HG03039 (cell line): ENCODE measurements at regions not wholly inside any gene's neighbourhood (a gene's known extent, or its start where the extent isn't known, plus 50 kb on each side); places are given as distances from the start of the nearest gene placed in this dataset.

Source experiments
- ATAC-seq: cut with Tn5 transposase; IDR thresholded peaks from one replicate; pipeline ENCODE4 v1.9.1; 2021; ENCODE audit warnings: mild to moderate bottlenecking, moderate library complexity; ENCODE audit not compliant: unreplicated experiment

GRCh38 chr14:48936849-48937248 is 649.3 kb downstream of the RPS29 start:
- no peak for ATAC-seq

GRCh38 chr14:48936362-48936761 is 649.8 kb downstream of the RPS29 start:
- no peak for ATAC-seq

- no peak for ATAC-seq
Measured at GRCh38 chr14:48925184-48925583, 661.0 kb downstream of the RPS29 start.

GRCh38 chr14:48914921-48915320 is 671.3 kb downstream of the RPS29 start:
- ATAC-seq, result no peak

DNA sequence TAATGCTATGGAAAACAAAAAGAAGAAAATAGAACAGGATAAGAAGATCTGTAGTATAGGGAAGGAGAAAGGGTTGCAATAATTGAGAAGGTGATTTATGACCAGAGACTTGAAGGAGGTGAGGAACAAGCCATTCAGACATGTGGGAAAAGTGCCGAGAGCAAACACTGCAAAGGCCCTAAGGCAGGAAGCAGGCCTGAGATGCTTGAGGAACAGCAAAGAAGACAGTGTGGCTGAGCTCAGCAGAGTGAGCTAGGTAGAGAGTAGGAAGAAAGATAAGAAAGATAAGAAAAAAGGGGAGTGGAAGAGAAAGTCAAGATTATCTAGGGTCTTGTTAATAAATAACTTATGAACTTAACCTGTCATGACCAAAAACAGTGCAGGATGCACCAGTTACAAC is 671.8 kb downstream of the RPS29 start:
- ATAC-seq, result no peak

- ATAC-seq, result no peak
Measured at GRCh38 chr14:48900565-48900964, 685.6 kb downstream of the RPS29 start.

DNA sequence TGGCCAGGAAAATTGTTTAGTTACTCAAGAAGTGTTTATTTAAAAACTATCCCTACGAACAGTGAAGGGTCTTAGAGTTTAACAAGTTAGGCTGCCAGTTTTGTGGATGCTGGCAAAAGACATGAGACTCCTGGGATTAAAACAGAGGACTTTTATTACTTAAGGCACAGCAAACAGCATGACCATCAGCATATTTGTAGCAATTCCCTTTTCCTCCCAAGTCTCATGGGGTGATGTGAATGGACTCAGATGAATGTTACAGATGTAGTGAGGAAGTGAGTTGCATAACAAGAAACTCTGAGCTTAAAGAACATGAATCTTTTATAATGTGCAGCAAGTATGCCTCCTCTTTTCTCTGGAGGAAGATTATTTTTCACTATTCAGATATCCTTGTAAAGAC is 695.8 kb downstream of the RPS29 start:
- ATAC-seq, result no peak

DNA sequence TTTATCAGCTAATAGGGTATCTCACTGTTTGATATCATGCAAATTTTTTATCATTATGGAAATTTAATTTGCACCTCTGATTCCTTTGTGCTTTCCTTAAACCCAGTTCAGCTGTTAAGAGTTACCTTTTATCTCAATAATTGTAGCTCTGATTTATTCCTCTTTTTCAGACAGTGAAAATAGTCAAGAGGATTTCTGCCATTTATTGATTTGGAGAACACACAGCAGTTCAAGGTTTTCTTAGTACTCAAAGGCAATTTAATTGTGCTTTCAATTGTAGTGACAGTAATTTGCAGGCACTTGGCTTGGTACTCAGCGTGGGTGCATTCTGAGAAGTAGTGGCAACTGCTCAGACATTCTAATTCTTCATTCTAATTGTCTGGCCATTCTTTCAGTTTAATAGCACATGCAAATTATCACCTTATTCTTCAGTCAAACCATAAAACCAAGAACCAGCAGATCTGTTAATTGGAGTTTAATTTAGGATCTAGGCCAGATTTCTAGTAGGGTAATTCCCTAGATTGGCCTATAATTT is 709.3 kb downstream of the RPS29 start:
- ATAC-seq, result no peak

GRCh38 chr14:48874711-48875110 is 711.5 kb downstream of the RPS29 start:
- ATAC-seq, result no peak

- ATAC-seq, result no peak
Measured at GRCh38 chr14:48857366-48857765, 728.8 kb downstream of the RPS29 start.

DNA sequence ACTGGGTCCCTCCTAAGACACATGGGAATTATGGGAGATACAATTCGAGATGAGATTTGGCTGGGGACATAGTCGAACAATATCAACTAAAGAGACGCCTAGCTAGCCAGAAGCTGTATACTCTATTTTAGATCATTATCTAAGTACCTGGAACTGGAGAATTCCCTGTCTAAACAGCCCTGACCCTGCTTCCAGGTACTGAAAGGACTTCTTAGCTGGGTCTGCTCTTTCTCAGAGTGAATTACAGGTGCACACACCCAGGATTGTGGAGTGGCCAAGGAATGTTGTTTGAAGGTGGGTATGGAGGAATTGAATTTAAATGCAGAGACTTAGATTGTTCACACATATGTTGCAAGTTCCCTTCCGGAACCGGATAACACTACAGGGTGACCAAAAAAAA is 733.0 kb downstream of the RPS29 start:
- no peak for ATAC-seq

DNA sequence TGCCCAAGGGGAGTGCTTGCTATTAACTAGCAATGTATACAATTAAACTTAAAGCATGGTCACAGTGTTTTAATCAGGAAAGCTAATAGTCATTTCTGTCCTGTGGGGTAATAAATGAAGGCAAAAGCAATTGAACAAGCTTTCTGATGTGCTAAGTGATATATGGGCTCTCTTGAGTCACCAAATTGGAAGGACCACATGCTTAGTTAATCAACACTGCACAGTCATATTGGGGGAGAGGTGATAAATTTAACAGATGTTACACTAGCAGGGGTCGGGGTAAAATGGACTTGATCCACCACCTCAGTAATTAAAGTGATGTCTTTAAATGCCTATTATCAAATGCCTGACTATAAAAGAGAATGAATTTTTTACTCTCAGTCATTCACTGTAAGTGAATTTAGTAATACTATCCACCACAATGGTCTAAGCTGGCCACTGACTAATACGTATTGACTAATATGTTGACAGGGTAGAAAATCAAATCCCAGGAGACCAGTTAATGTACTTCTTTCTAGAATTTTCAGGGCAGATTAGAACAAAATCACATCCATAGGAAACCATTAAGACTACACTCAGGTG is 736.3 kb downstream of the RPS29 start:
- ATAC-seq, result no peak

DNA sequence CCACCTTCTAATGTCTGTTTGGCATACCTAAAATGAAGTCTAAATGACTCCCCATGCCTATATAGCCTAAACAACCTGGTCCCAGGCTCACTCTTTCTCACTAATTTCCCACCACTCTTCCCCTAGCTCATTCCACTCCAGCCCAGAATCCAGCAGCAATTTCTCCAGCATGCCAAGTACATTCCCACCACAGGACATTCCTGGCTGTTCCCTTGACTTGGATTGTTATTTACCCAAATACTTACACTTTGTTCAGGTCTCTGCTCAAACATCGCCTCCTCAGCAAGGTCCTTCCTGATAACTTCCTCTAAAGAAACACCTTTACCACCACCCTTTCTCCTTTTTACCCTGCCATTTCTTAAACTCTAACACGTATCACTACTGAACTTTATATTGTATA is 743.4 kb downstream of the RPS29 start:
- ATAC-seq, result no peak

DNA sequence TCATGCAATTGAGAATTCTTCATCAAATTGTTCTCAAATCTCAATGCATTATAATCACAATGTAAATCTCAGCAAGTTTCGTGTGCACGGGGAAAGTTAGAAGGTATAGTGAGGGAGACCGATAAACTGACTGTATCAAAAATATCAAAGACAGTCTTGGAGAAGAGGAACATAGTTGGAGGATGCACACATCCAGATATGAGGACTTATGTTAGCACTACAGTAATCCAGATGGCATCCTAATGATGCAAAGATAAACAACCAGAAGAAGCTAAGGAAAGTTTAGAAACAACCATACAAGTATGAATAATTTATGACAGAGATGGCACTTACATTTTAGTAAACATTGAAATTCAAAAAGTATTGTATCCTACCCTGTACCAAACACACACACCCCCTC is 760.1 kb downstream of the RPS29 start:
- ATAC-seq, result no peak

DNA sequence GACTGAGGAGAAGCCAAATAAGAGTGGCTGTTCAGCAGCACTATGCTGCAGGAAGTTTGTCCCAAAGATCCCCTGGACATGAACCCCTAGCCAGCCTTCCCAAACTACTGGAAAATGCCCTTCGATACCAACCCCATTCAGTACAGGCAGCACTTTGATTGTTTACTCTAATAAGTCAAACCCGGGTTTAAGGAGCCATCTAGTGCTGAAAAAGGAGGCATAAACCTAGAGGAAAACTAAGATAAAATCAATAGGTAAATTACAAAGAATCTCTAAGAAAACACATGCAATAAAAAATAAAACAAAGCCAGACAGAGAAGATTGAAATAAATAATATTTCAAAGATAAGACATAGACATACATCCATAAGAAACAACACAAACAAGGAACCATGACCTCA is 771.6 kb downstream of the RPS29 start:
- ATAC-seq, result no peak

DNA sequence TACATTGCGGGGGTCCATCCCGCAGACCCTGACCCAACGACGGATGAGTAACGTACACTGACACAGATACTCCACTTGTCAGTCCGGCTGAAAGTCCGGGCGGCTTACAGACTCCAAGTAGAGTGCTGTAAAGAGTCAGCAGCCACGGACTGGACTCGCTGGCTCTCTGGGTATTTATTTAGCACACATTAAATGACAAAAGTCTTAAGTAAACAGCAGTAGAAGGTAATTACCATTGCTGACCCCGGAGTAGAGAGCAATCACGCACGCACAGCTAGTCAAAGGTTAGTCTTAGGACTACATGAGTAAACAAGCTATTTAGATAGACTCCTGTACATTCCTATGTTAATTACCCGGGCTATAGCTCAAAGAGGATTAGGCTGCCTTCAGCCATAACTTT is 780.9 kb downstream of the RPS29 start:
- ATAC-seq, result no peak

GRCh38 chr14:48792376-48793024 is 793.7 kb downstream of the RPS29 start:
- no peak for ATAC-seq

DNA sequence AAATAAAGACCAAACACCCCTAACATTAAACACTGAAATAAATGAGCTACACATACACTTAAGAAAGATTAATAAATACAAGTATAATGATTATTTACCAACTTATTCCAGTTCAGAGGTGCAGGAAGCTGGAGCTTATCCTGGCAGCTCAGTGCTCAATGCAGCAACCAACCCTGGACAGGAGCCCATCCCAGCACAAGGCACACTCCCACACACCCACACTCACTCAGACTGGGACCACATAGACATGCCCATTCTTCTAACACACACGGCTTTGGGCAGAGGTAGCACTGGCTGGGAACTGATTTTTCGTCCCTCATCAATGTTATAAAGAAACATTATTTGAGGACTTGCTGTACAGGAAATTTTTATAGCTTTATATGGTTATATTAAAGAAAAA is 797.4 kb downstream of the RPS29 start:
- no peak for ATAC-seq

GRCh38 chr14:48786498-48786897 is 799.7 kb downstream of the RPS29 start:
- no peak for ATAC-seq

- ATAC-seq, result no peak
Measured at GRCh38 chr14:48771717-48772116, 814.5 kb downstream of the RPS29 start.

- no peak for ATAC-seq
Measured at GRCh38 chr14:48751293-48751692, 834.9 kb downstream of the RPS29 start.

DNA sequence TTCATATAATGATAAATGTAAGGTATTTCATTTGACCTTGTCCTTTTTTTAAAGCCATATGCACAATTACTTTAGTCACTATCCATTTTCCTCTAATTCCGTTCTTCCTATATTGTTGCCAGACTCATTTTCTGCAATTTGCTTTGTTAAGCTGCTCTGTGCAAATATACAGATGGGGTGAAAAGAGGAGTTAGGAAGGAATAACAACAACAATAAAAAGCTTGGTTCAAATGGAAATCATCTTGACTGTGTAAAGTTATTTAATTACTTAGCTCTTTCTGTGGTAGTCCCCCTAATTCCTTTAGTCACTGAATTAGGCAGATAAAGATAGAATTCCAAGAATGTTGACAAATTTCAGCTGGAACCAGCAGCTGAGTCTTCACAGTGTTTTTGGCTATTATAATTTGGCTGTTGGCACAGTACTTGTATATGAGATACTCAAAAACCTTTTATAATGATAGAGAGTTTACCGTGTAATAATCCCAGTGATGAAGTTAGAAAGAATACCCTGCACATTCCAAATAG is 838.0 kb downstream of the RPS29 start:
- no peak for ATAC-seq
